HL-60 (cell line): ENCODE measurements at regions not wholly inside any gene's neighbourhood (a gene's known extent, or its start where the extent isn't known, plus 50 kb on each side); places are given as distances from the start of the nearest gene placed in this dataset.

Source experiments
- GABPA ChIP-seq: IDR thresholded peaks from 2 replicates; pipeline ENCODE4 v1.6.1; 2012; ENCODE audit warnings: low read depth
- POLR2AphosphoS5 ChIP-seq: IDR thresholded peaks from 2 replicates; pipeline ENCODE4 v1.6.1; 2012; ENCODE audit warnings: low read depth

- TF ChIP-seq POLR2AphosphoS5 (no peak), GABPA (no peak)
Measured at GRCh38 chr17:69800870-69801269, 274.2 kb upstream of the KCNJ16 start.
